ACC112 (cell line): ENCODE measurements at regions not wholly inside any gene's neighbourhood (a gene's known extent, or its start where the extent isn't known, plus 50 kb on each side); places are given as distances from the start of the nearest gene placed in this dataset.
"Not testable (repeated sequence)": the region's sequence is repeated elsewhere in the genome, so short reads cannot be mapped to it uniquely, and the experiment has no call there.

Experiments used
- H2AFZ ChIP-seq: fragments of 200-600 bp; sonication (generic); one replicate; pipeline ENCODE4 v1.6.0; 2017; ENCODE audit warnings: antibody characterized with exemption, low read length; ENCODE audit not compliant: unreplicated experiment
- H3K27ac ChIP-seq: fragments of 200-600 bp; sonication (generic); 2 replicates; pipeline ENCODE4 v1.5.1; 2014; ENCODE audit warnings: low read depth, mild to moderate bottlenecking, antibody characterized with exemption, low read length, moderate library complexity
- H3K27me3 ChIP-seq: fragments of 200-600 bp; sonication (generic); 2 replicates; pipeline ENCODE4 v1.6.1; 2014; ENCODE audit warnings: mild to moderate bottlenecking, antibody characterized with exemption, low read length, moderate library complexity, mixed read lengths; ENCODE audit not compliant: insufficient read depth
- H3K36me3 ChIP-seq: fragments of 200-600 bp; sonication (generic); 2 replicates; pipeline ENCODE4 v1.6.1; 2016; ENCODE audit warnings: mild to moderate bottlenecking, antibody characterized with exemption, low read length, moderate library complexity, mixed read lengths; ENCODE audit not compliant: insufficient read depth
- H3K4me1 ChIP-seq: fragments of 200-600 bp; sonication (generic); one replicate; pipeline ENCODE4 v1.6.1; 2016; ENCODE audit warnings: low read length, mixed read lengths; ENCODE audit not compliant: insufficient read depth, unreplicated experiment, control insufficient read depth
- H3K4me3 ChIP-seq: fragments of 200-600 bp; sonication (generic); 2 replicates; pipeline ENCODE4 v1.5.1; 2014; ENCODE audit warnings: mild to moderate bottlenecking, low read depth, low read length
- H3K79me2 ChIP-seq: fragments of 200-600 bp; sonication (generic); one replicate; pipeline ENCODE4 v1.6.0; 2016; ENCODE audit warnings: low read length; ENCODE audit not compliant: control insufficient read depth, unreplicated experiment, insufficient read depth

- H3K4me1 ChIP-seq, result no peaks in the 10 kb centered on the region
- no peaks in the 10 kb centered on the region for H3K36me3 ChIP-seq
- H3K4me3 ChIP-seq, result no peak overlapping the region
- H3K79me2 ChIP-seq, result no peaks in the 10 kb centered on the region
- H3K27ac ChIP-seq, result no peak overlapping the region
- no peak overlapping the region for H2AFZ ChIP-seq
- no peaks in the 10 kb centered on the region for H3K27me3 ChIP-seq
Measured at GRCh38 chr2:190005513-190005912, 57.0 kb downstream of the MSTN start.

- no peaks in the 10 kb centered on the region for H3K36me3 ChIP-seq
- no peak overlapping the region for H3K4me3 ChIP-seq
- H3K4me1 ChIP-seq, result no peaks in the 10 kb centered on the region
- H3K27me3 ChIP-seq, result no peaks in the 10 kb centered on the region
- no peak overlapping the region for H2AFZ ChIP-seq
- no peak overlapping the region for H3K27ac ChIP-seq
- no peaks in the 10 kb centered on the region for H3K79me2 ChIP-seq
Measured at GRCh38 chr2:189999661-190000060, 62.9 kb downstream of the MSTN start.

GRCh38 chr2:189998665-189999064 is 63.9 kb downstream of the MSTN start:
- H2AFZ ChIP-seq, H3K4me1 ChIP-seq, H3K4me3 ChIP-seq, H3K27ac ChIP-seq, H3K27me3 ChIP-seq, H3K79me2 ChIP-seq, H3K36me3 ChIP-seq: not testable (repeated sequence)

GRCh38 chr2:189997016-189997415 is 65.5 kb downstream of the MSTN start:
- Histone ChIP-seq H3K4me1 (no peaks in the 10 kb centered on the region), H3K4me3 (no peak overlapping the region), H3K27me3 (no peaks in the 10 kb centered on the region), H3K79me2 (no peaks in the 10 kb centered on the region), H3K36me3 (no peaks in the 10 kb centered on the region), H2AFZ (no peak overlapping the region), H3K27ac (no peak overlapping the region)

- H3K4me1 ChIP-seq, result no peaks in the 10 kb centered on the region
- H3K4me3 ChIP-seq, result no peak overlapping the region
- H3K79me2 ChIP-seq, result no peaks in the 10 kb centered on the region
- H3K27me3 ChIP-seq, result no peaks in the 10 kb centered on the region
- H3K27ac ChIP-seq, result no peak overlapping the region
- no peaks in the 10 kb centered on the region for H3K36me3 ChIP-seq
- H2AFZ ChIP-seq, result no peak overlapping the region
Measured at GRCh38 chr2:189995679-189996078, 66.8 kb downstream of the MSTN start.

GRCh38 chr2:189982780-189983394 is 79.6 kb downstream of the MSTN start:
- Histone ChIP-seq H3K79me2 (no peaks in the 10 kb centered on the region), H2AFZ (no peak overlapping the region), H3K36me3 (no peaks in the 10 kb centered on the region), H3K27ac (no peak overlapping the region), H3K27me3 (no peaks in the 10 kb centered on the region), H3K4me3 (no peak overlapping the region), H3K4me1 (no peaks in the 10 kb centered on the region)

- no peak overlapping the region for H2AFZ ChIP-seq
- no peak overlapping the region for H3K4me3 ChIP-seq
- no peak overlapping the region for H3K27ac ChIP-seq
- no peaks in the 10 kb centered on the region for H3K36me3 ChIP-seq
- H3K79me2 ChIP-seq, result no peaks in the 10 kb centered on the region
- no peaks in the 10 kb centered on the region for H3K4me1 ChIP-seq
- H3K27me3 ChIP-seq, result no peaks in the 10 kb centered on the region
Measured at GRCh38 chr2:189982087-189982486, 80.4 kb downstream of the MSTN start.

- not testable (repeated sequence) for H3K4me3 ChIP-seq, H3K79me2 ChIP-seq, H3K27ac ChIP-seq, H3K4me1 ChIP-seq, H3K27me3 ChIP-seq, H2AFZ ChIP-seq, H3K36me3 ChIP-seq
Measured at GRCh38 chr2:189976488-189976887, 86.0 kb downstream of the MSTN start.

- Histone ChIP-seq H3K4me3 (no peak overlapping the region), H3K27me3 (no peaks in the 10 kb centered on the region), H3K79me2 (no peaks in the 10 kb centered on the region), H3K36me3 (no peaks in the 10 kb centered on the region), H3K4me1 (no peaks in the 10 kb centered on the region), H3K27ac (no peak overlapping the region), H2AFZ (no peak overlapping the region)
Measured at GRCh38 chr2:189960346-189960745, 102.2 kb downstream of the MSTN start.

GRCh38 chr2:189959450-189959849 is 103.1 kb downstream of the MSTN start:
- Histone ChIP-seq H3K79me2 (no peaks in the 10 kb centered on the region), H3K4me3 (no peak overlapping the region), H3K27me3 (no peaks in the 10 kb centered on the region), H3K27ac (no peak overlapping the region), H3K4me1 (no peaks in the 10 kb centered on the region), H2AFZ (no peak overlapping the region), H3K36me3 (no peaks in the 10 kb centered on the region)

- H3K4me3 ChIP-seq, result no peak overlapping the region
- H3K36me3 ChIP-seq, result no peaks in the 10 kb centered on the region
- no peak overlapping the region for H3K27ac ChIP-seq
- no peaks in the 10 kb centered on the region for H3K27me3 ChIP-seq
- H3K79me2 ChIP-seq, result no peaks in the 10 kb centered on the region
- no peak overlapping the region for H2AFZ ChIP-seq
- no peaks in the 10 kb centered on the region for H3K4me1 ChIP-seq
Measured at GRCh38 chr2:189954989-189955388, 107.5 kb downstream of the MSTN start.
